HL-60 (cell line): ENCODE measurements at regions not wholly inside any gene's neighbourhood (a gene's known extent, or its start where the extent isn't known, plus 50 kb on each side); places are given as distances from the start of the nearest gene placed in this dataset.

Experiments
- DNase-seq, 2 experiments: peaks; one replicate each; pipeline ENCODE4 v3.0.0-alpha.2; 2010 to 2020; ENCODE audit warnings: low read depth in 1 of 2, low spot score in 1 of 2
- H3K27ac ChIP-seq: fragments of 250-450 bp; sonication (Bioruptor Pico); replicated peaks from 2 replicates; pipeline ENCODE4 v1.5.1; 2020; ENCODE audit warnings: mild to moderate bottlenecking, moderate library complexity
- H3K27me3 ChIP-seq: fragments of 250-450 bp; sonication (Bioruptor Pico); 2 replicates; pipeline ENCODE4 v1.5.1; 2021; ENCODE audit warnings: mild to moderate bottlenecking, moderate library complexity; ENCODE audit not compliant: insufficient read depth, poor library complexity, severe bottlenecking
- H3K4me3 ChIP-seq: replicated peaks from 2 replicates; pipeline ENCODE4 v1.5.1; 2011; ENCODE audit warnings: mild to moderate bottlenecking, control low read depth, low read length; ENCODE audit not compliant: insufficient read depth
- GABPA ChIP-seq: IDR thresholded peaks from 2 replicates; pipeline ENCODE4 v1.6.1; 2012; ENCODE audit warnings: low read depth
- POLR2AphosphoS5 ChIP-seq: IDR thresholded peaks from 2 replicates; pipeline ENCODE4 v1.6.1; 2012; ENCODE audit warnings: low read depth
- REST ChIP-seq: IDR thresholded peaks from 2 replicates; pipeline ENCODE4 v1.6.1; 2012; ENCODE audit warnings: low read depth; ENCODE audit not compliant: insufficient replicate concordance
- SPI1 ChIP-seq: IDR thresholded peaks from 2 replicates; pipeline ENCODE4 v1.6.1; 2012; ENCODE audit warnings: low read depth, mild to moderate bottlenecking, borderline replicate concordance
- TF ChIP-seq, protein P1 (sequence below): IDR thresholded peaks from one replicate; pipeline ENCODE4 v1.5.1; 2011; ENCODE audit warnings: low read length, control low read depth, inconsistent platforms; ENCODE audit not compliant: insufficient read depth

GRCh38 chr2:149993316-149993715, 405.7 kb upstream of the MMADHC start:
- no peak overlapping the region for H3K4me3 ChIP-seq
- DNase-seq, result no peak
- TF ChIP-seq POLR2AphosphoS5, result no peak
- no peak for TF ChIP-seq GABPA
- TF ChIP-seq REST, result no peak
- no peak for TF ChIP-seq SPI1
- TF ChIP-seq, protein P1, sequence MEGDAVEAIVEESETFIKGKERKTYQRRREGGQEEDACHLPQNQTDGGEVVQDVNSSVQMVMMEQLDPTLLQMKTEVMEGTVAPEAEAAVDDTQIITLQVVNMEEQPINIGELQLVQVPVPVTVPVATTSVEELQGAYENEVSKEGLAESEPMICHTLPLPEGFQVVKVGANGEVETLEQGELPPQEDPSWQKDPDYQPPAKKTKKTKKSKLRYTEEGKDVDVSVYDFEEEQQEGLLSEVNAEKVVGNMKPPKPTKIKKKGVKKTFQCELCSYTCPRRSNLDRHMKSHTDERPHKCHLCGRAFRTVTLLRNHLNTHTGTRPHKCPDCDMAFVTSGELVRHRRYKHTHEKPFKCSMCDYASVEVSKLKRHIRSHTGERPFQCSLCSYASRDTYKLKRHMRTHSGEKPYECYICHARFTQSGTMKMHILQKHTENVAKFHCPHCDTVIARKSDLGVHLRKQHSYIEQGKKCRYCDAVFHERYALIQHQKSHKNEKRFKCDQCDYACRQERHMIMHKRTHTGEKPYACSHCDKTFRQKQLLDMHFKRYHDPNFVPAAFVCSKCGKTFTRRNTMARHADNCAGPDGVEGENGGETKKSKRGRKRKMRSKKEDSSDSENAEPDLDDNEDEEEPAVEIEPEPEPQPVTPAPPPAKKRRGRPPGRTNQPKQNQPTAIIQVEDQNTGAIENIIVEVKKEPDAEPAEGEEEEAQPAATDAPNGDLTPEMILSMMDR, result no peak
- H3K27me3 ChIP-seq, result no peaks in the 10 kb centered on the region
- H3K27ac ChIP-seq, result no peak overlapping the region

GRCh38 chr2:149991576-149991975, 404.0 kb upstream of the MMADHC start:
- no peak for DNase-seq
- TF ChIP-seq POLR2AphosphoS5 (no peak), REST (no peak), SPI1 (no peak), GABPA (no peak)
- TF ChIP-seq, protein P1, result no peak
- Histone ChIP-seq H3K27ac (no peak overlapping the region), H3K4me3 (no peak overlapping the region), H3K27me3 (no peaks in the 10 kb centered on the region)

- no peak for DNase-seq
These were observed 403.4 kb upstream of the MMADHC start for GRCh38 chr2:149990965-149991364.

More at GRCh38 chr2:149990965-149991364, 403.4 kb upstream of the MMADHC start:
- H3K27me3 ChIP-seq, result no peaks in the 10 kb centered on the region
- no peak for TF ChIP-seq REST
- no peak for TF ChIP-seq GABPA
- no peak for TF ChIP-seq SPI1
- no peak for TF ChIP-seq POLR2AphosphoS5
- no peak overlapping the region for H3K4me3 ChIP-seq
- no peak overlapping the region for H3K27ac ChIP-seq
